GM12878 (cell line): ENCODE measurements at regions not wholly inside any gene's neighbourhood (a gene's known extent, or its start where the extent isn't known, plus 50 kb on each side); places are given as distances from the start of the nearest gene placed in this dataset.

ENCODE experiments used
- ATAC-seq: fragments of 200-7000 bp; cut with Tn5 transposase; 3 replicates; pipeline ENCODE4 v1.9.1; 2020; ENCODE audit warnings: mild to moderate bottlenecking, moderate library complexity
- BruUV-seq: library from RNA; stranded (reverse); fragments of 400-500 nt; replicated peaks from 2 replicates; lab custom pipeline; 2021; lab: Mats Ljungman, UMichigan
- CTCF ChIA-PET: fragments of 300-600 bp; sonication (Branson Sonifier 250); formaldehyde crosslinking; extraction: SDS; loops from one replicate; lab custom pipeline; 2021; ENCODE audit warnings: inconsistent platforms; lab: Yijun Ruan, JAX
- POLR2A ChIA-PET: fragments of 350-600 bp; formaldehyde crosslinking; extraction: SDS; loops from one replicate; lab custom pipeline; 2021; ENCODE audit warnings: inconsistent platforms; lab: Charles Lee
- RAD21 ChIA-PET: fragments of 300-600 bp; sonication (Branson Sonifier 250); formaldehyde crosslinking; loops from one replicate; lab custom pipeline; 2023; ENCODE audit warnings: antibody characterized with exemption; ENCODE audit not compliant: unreplicated experiment; lab: Charles Lee
- SMC1A ChIA-PET: fragments of 300-600 bp; sonication (Branson Sonifier 250); formaldehyde crosslinking; loops from one replicate; lab custom pipeline; 2023; ENCODE audit not compliant: unreplicated experiment, uncharacterized antibody; lab: Charles Lee
- DNase-seq: peaks from one replicate; pipeline ENCODE4 v3.0.0-alpha.2; 2011; ENCODE audit warnings: low read depth, low spot score
- FAIRE-seq: peaks from 3 replicates; lab custom pipeline; 2011; peaks lifted over from hg19 to GRCh38; lab: Jason Lieb, UNC
- H2AFZ ChIP-seq: 2 replicates; pipeline ENCODE4 v1.6.0; 2011; ENCODE audit warnings: low read depth, low read length, control low read depth; ENCODE audit not compliant: control insufficient read depth
- H3K27ac ChIP-seq: 2 replicates; pipeline ENCODE4 v1.5.1; 2011; ENCODE audit warnings: control low read depth; ENCODE audit not compliant: control insufficient read depth, insufficient read depth
- H3K27me3 ChIP-seq, 2 experiments: replicated peaks in 1 of 2; 2 replicates each; pipeline versions ENCODE4 v1.6.0 to v1.6.1; 2011; ENCODE audit warnings: low read length in 1 of 2; ENCODE audit not compliant: control insufficient read depth in 2 of 2, insufficient read depth in 2 of 2
- H3K36me3 ChIP-seq, 2 experiments: 2 replicates each; pipeline ENCODE4 v1.5.1; 2011; ENCODE audit warnings: low read length in 1 of 2; ENCODE audit not compliant: control insufficient read depth in 2 of 2, insufficient read depth in 2 of 2
- H3K4me1 ChIP-seq: 2 replicates; pipeline ENCODE4 v1.6.1; 2011; ENCODE audit warnings: mild to moderate bottlenecking, low read length, moderate library complexity, mixed read lengths; ENCODE audit not compliant: control insufficient read depth, insufficient read depth
- H3K4me2 ChIP-seq: 2 replicates; pipeline ENCODE4 v1.6.0; 2011; ENCODE audit warnings: control low read depth; ENCODE audit not compliant: control insufficient read depth, insufficient read depth
- H3K4me3 ChIP-seq: fragments of 200-600 bp; sonication (generic); 2 replicates; pipeline ENCODE4 v1.5.1; 2016
- H3K79me2 ChIP-seq: 2 replicates; pipeline ENCODE4 v1.6.0; 2011; ENCODE audit warnings: low read length; ENCODE audit not compliant: control insufficient read depth, insufficient read depth
- H3K9ac ChIP-seq: 2 replicates; pipeline ENCODE4 v1.8.0; 2011; ENCODE audit warnings: low read length, control low read depth, mixed read lengths; ENCODE audit not compliant: control insufficient read depth, insufficient read depth
- H3K9me3 ChIP-seq: replicated peaks from 3 replicates; pipeline ENCODE4 v1.5.1; 2011; ENCODE audit warnings: mild to moderate bottlenecking, low read length; ENCODE audit not compliant: control insufficient read depth, insufficient read depth
- H4K20me1 ChIP-seq: 2 replicates; pipeline ENCODE4 v1.6.0; 2011; ENCODE audit not compliant: control insufficient read depth, insufficient read depth
- E2F4 ChIP-seq: IDR thresholded peaks from 2 replicates; pipeline ENCODE4 v1.6.1; 2012; ENCODE audit warnings: low read depth, low read length, improper control_type of control experiment
- MLLT1 ChIP-seq: fragments of 450-650 bp; IDR thresholded peaks from 2 replicates; pipeline ENCODE4 v1.6.1; 2016; ENCODE audit warnings: mild to moderate bottlenecking
- PBX3 ChIP-seq: IDR thresholded peaks from 2 replicates; pipeline ENCODE4 v1.6.1; 2011; ENCODE audit warnings: mild to moderate bottlenecking, low read depth, low read length, moderate library complexity; ENCODE audit not compliant: insufficient replicate concordance
- POLR2A ChIP-seq: IDR thresholded peaks from 2 replicates; pipeline ENCODE4 v1.6.1; 2011; ENCODE audit warnings: low read depth, mild to moderate bottlenecking, low read length
- SUZ12 ChIP-seq: fragments of 200-600 bp; sonication (generic); IDR thresholded peaks from one replicate; pipeline ENCODE4 v1.6.1; 2018; ENCODE audit warnings: antibody characterized with exemption, mild to moderate bottlenecking; ENCODE audit not compliant: unreplicated experiment
- TARDBP ChIP-seq: IDR thresholded peaks from 2 replicates; pipeline ENCODE4 v1.6.1; 2016; ENCODE audit warnings: borderline replicate concordance
- ZNF274 ChIP-seq: IDR thresholded peaks from one replicate; pipeline ENCODE4 v1.8.0; 2011; ENCODE audit not compliant: insufficient read length, insufficient read depth
- WGBS: methylation state at CpG from one replicate; pipeline ENCODE4 v1.1.6; 2016; ENCODE audit warnings: low lambda C conversion rate; ENCODE audit not compliant: insufficient replicate concordance, insufficient coverage; ENCODE audit errors: missing lambda C conversion rate; 5-methylcytosine and 5-hydroxymethylcytosine counted together
- in situ Hi-C: fragments of 300-500 bp; cut with MboI; formaldehyde crosslinking; loops from 9 replicates; pipeline ENCODE4 v1.14.3; 2018; ENCODE audit warnings: mixed read lengths
- intact Hi-C: fragments of 100-400 bp; cut with micrococcal nuclease; formaldehyde crosslinking; loops from one replicate; pipeline ENCODE4 v1.14.2; 2022; ENCODE audit not compliant: unreplicated experiment

GRCh38 chr4:64870558-64870957 lies 461.3 kb upstream of the TECRL start:
- WGBS: 2% methylated on average over 4 of the region's 4 CpGs

More at GRCh38 chr4:64870558-64870957, 461.3 kb upstream of the TECRL start:
- no peak overlapping the region for H3K4me3 ChIP-seq
- H3K27me3 ChIP-seq: no peaks in the 10 kb centered on the region
- H3K79me2 ChIP-seq: no peaks in the 10 kb centered on the region
- no peaks in the 10 kb centered on the region for H3K4me1 ChIP-seq
- CTCF ChIA-PET: no interaction called here
- no peak overlapping the region for H3K27ac ChIP-seq
- no peaks in the 10 kb centered on the region for H3K9me3 ChIP-seq
- POLR2A ChIA-PET: no interaction called here
- TF ChIP-seq SUZ12 (no peak), PBX3 (no peak), POLR2A (no peak), ZNF274 (no peak), MLLT1 (no peak), E2F4 (no peak), TARDBP (no peak)
- H2AFZ ChIP-seq: no peak overlapping the region
- H3K9ac ChIP-seq: no peak overlapping the region
- SMC1A ChIA-PET: no interaction called here
- H4K20me1 ChIP-seq: no peaks in the 10 kb centered on the region
- ATAC-seq (no peak), DNase-seq (no peak), FAIRE-seq (no peak)
- no TSS peak for BruUV-seq
- H3K4me2 ChIP-seq: no peak overlapping the region
- in situ Hi-C loops (no loop called here), intact Hi-C loops (no loop called here)
- H3K36me3 ChIP-seq: no peaks in the 10 kb centered on the region
- RAD21 ChIA-PET: no interaction called here
